GM23338 (cell line): ENCODE measurements at regions not wholly inside any gene's neighbourhood (a gene's known extent, or its start where the extent isn't known, plus 50 kb on each side); places are given as distances from the start of the nearest gene placed in this dataset.

ENCODE experiments used
- ATAC-seq: fragments of 200-7000 bp; cut with Tn5 transposase; 3 replicates; pipeline ENCODE4 v1.9.1; 2020
- DNase-seq: peaks from one replicate; pipeline ENCODE4 v3.0.0-alpha.2; 2015; ENCODE audit warnings: low spot score
- H2AFZ ChIP-seq: fragments of 200-600 bp; sonication (generic); 2 replicates; pipeline ENCODE4 v1.8.0; 2016; ENCODE audit warnings: antibody characterized with exemption, mild to moderate bottlenecking, moderate library complexity
- H3F3A ChIP-seq: fragments of 200-600 bp; sonication (generic); replicated peaks from 2 replicates; pipeline ENCODE4 v1.8.0; 2017; ENCODE audit warnings: antibody characterized with exemption, mixed run types, low read depth
- H3K27ac ChIP-seq: fragments of 200-600 bp; sonication (generic); 2 replicates; pipeline ENCODE4 v1.6.1; 2016; ENCODE audit warnings: low read depth
- H3K27me3 ChIP-seq: fragments of 200-600 bp; sonication (generic); 2 replicates; pipeline ENCODE4 v1.8.0; 2016; ENCODE audit warnings: mild to moderate bottlenecking, mixed run types, moderate library complexity; ENCODE audit not compliant: insufficient read depth
- H3K36me3 ChIP-seq: fragments of 200-600 bp; sonication (generic); 2 replicates; pipeline ENCODE4 v1.8.0; 2016; ENCODE audit warnings: mild to moderate bottlenecking; ENCODE audit not compliant: insufficient read depth
- H3K4me1 ChIP-seq: fragments of 200-600 bp; sonication (generic); 2 replicates; pipeline ENCODE4 v1.8.0; 2016; ENCODE audit warnings: mild to moderate bottlenecking, moderate library complexity; ENCODE audit not compliant: insufficient read depth
- H3K4me2 ChIP-seq: fragments of 200-600 bp; sonication (generic); 2 replicates; pipeline ENCODE4 v1.7.1; 2017; ENCODE audit warnings: mixed run types
- H3K4me3 ChIP-seq: fragments of 200-600 bp; sonication (generic); 2 replicates; pipeline ENCODE4 v1.6.1; 2016; ENCODE audit warnings: mixed run types
- H3K79me2 ChIP-seq: fragments of 200-600 bp; sonication (generic); replicated peaks from 2 replicates; pipeline ENCODE4 v1.8.0; 2017; ENCODE audit warnings: mild to moderate bottlenecking; ENCODE audit not compliant: insufficient read depth
- H3K9me2 ChIP-seq: fragments of 200-600 bp; sonication (generic); 2 replicates; pipeline ENCODE4 v1.8.0; 2017; ENCODE audit not compliant: insufficient read depth
- H4K20me1 ChIP-seq: fragments of 200-600 bp; sonication (generic); replicated peaks from 2 replicates; pipeline ENCODE4 v1.8.0; 2017; ENCODE audit warnings: mild to moderate bottlenecking; ENCODE audit not compliant: insufficient read depth
- H3K27ac Mint-ChIP-seq: 2 replicates; pipeline ENCODE4 v1.8.0; 2020; ENCODE audit warnings: inconsistent platforms, mild to moderate bottlenecking, moderate library complexity, mixed read lengths
- H3K27me3 Mint-ChIP-seq: 3 replicates; pipeline ENCODE4 v1.8.0; 2022; ENCODE audit warnings: low read depth, mild to moderate bottlenecking, moderate library complexity, mixed read lengths, inconsistent platforms; ENCODE audit not compliant: insufficient read depth, poor library complexity
- H3K36me3 Mint-ChIP-seq: 3 replicates; pipeline ENCODE4 v1.8.0; 2021; ENCODE audit warnings: low read depth, mild to moderate bottlenecking, inconsistent platforms, moderate library complexity, mixed read lengths
- H3K4me1 Mint-ChIP-seq: 3 replicates; pipeline ENCODE4 v1.8.0; 2020; ENCODE audit warnings: mild to moderate bottlenecking, inconsistent platforms, mixed read lengths
- H3K4me3 Mint-ChIP-seq: 3 replicates; pipeline ENCODE4 v1.8.0; 2021; ENCODE audit warnings: moderate library complexity, mild to moderate bottlenecking, inconsistent platforms, mixed read lengths
- H3K9me3 Mint-ChIP-seq: 3 replicates; pipeline ENCODE4 v1.8.0; 2020; ENCODE audit warnings: moderate library complexity, mild to moderate bottlenecking, inconsistent platforms, mixed read lengths
- CREB1 ChIP-seq: fragments of 250-450 bp; sonication (Bioruptor Pico); IDR thresholded peaks from 2 replicates; pipeline ENCODE4 v1.5.0; 2020; ENCODE audit warnings: low read depth, mild to moderate bottlenecking, moderate library complexity
- ETS1 ChIP-seq: IDR thresholded peaks from 2 replicates; pipeline ENCODE4 v1.6.1; 2016; ENCODE audit warnings: antibody characterized with exemption
- EZH2 ChIP-seq: fragments of 200-600 bp; sonication (generic); IDR thresholded peaks from one replicate; pipeline ENCODE4 v1.8.0; 2017; ENCODE audit warnings: antibody characterized with exemption, mild to moderate bottlenecking, low read depth; ENCODE audit not compliant: unreplicated experiment
- EZH2phosphoT487 ChIP-seq: fragments of 200-600 bp; sonication (generic); IDR thresholded peaks from one replicate; pipeline ENCODE4 v1.8.1; 2018; ENCODE audit warnings: antibody characterized with exemption; ENCODE audit not compliant: unreplicated experiment
- JUNB ChIP-seq: IDR thresholded peaks from one replicate; pipeline ENCODE4 v1.6.1; 2016; ENCODE audit warnings: antibody characterized with exemption; ENCODE audit not compliant: unreplicated experiment
- NANOG ChIP-seq: IDR thresholded peaks from 2 replicates; pipeline ENCODE4 v1.6.1; 2016; ENCODE audit warnings: antibody characterized with exemption, borderline replicate concordance
- POLR2AphosphoS5 ChIP-seq: IDR thresholded peaks from 2 replicates; pipeline ENCODE4 v1.6.1; 2016; ENCODE audit warnings: antibody characterized with exemption, low read depth
- STAT1 ChIP-seq: IDR thresholded peaks from one replicate; pipeline ENCODE4 v1.6.1; 2016; ENCODE audit warnings: antibody characterized with exemption; ENCODE audit not compliant: unreplicated experiment
- ZNF114 ChIP-seq: fragments of 250-450 bp; sonication (Bioruptor Pico); IDR thresholded peaks from 2 replicates; pipeline ENCODE4 v1.5.0; 2020; ENCODE audit warnings: mild to moderate bottlenecking, moderate library complexity
- ZNF331 ChIP-seq: fragments of 250-450 bp; sonication (Bioruptor Pico); IDR thresholded peaks from 2 replicates; pipeline ENCODE4 v1.5.0; 2020; ENCODE audit warnings: low read depth, mild to moderate bottlenecking, moderate library complexity
- TF ChIP-seq, protein P1 (sequence below), 2 experiments: fragments of 200-600 bp in 1 of 2; sonication (generic) in 1 of 2; conservative IDR thresholded peaks; 2 replicates each; pipeline versions ENCODE4 v1.5.1 to v1.6.1; 2016 to 2017; ENCODE audit warnings: antibody characterized with exemption in 2 of 2, low read depth in 2 of 2, mild to moderate bottlenecking in 2 of 2, moderate library complexity in 1 of 2
- TF ChIP-seq, protein P2 (sequence below): fragments of 250-450 bp; sonication (Bioruptor Pico); IDR thresholded peaks from 2 replicates; pipeline ENCODE4 v1.5.0; 2020; ENCODE audit warnings: mild to moderate bottlenecking, moderate library complexity

- H4K20me1 ChIP-seq = no peaks in the 10 kb centered on the region
- peaks cover 3% of the 10 kb centered on the region for H3K27me3 Mint-ChIP-seq
- no peaks in the 10 kb centered on the region for H3F3A ChIP-seq
- H3K9me2 ChIP-seq = no peaks in the 10 kb centered on the region
- no peaks in the 10 kb centered on the region for H3K36me3 Mint-ChIP-seq
- H3K9me3 Mint-ChIP-seq = peaks cover 4% of the 10 kb centered on the region
- TF ChIP-seq ZNF331 (CRISPR knock-in tag) (no peak), NANOG (no peak), ETS1 (no peak), POLR2AphosphoS5 (no peak), ZNF114 (CRISPR knock-in tag) (no peak)
- TF ChIP-seq, protein P1, sequence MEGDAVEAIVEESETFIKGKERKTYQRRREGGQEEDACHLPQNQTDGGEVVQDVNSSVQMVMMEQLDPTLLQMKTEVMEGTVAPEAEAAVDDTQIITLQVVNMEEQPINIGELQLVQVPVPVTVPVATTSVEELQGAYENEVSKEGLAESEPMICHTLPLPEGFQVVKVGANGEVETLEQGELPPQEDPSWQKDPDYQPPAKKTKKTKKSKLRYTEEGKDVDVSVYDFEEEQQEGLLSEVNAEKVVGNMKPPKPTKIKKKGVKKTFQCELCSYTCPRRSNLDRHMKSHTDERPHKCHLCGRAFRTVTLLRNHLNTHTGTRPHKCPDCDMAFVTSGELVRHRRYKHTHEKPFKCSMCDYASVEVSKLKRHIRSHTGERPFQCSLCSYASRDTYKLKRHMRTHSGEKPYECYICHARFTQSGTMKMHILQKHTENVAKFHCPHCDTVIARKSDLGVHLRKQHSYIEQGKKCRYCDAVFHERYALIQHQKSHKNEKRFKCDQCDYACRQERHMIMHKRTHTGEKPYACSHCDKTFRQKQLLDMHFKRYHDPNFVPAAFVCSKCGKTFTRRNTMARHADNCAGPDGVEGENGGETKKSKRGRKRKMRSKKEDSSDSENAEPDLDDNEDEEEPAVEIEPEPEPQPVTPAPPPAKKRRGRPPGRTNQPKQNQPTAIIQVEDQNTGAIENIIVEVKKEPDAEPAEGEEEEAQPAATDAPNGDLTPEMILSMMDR (conservative IDR thresholded peaks at IDR 0.05; ENCODE audit: low read depth in 2 of 2) = no peak
- no peak overlapping the region for H3K27ac ChIP-seq
- no peak overlapping the region for H3K4me2 ChIP-seq
- H3K4me3 Mint-ChIP-seq = no peak overlapping the region
- no peak overlapping the region for H3K4me3 ChIP-seq
- no peaks in the 10 kb centered on the region for H3K79me2 ChIP-seq
- no peaks in the 10 kb centered on the region for H3K36me3 ChIP-seq
- ATAC-seq = no peak
- H3K4me1 ChIP-seq = 0 out of 2 replicates have a peak, but pooled peaks cover 5% of the 10 kb centered on the region
- no peak overlapping the region for H2AFZ ChIP-seq
- H3K27me3 ChIP-seq = no peaks in the 10 kb centered on the region
- H3K4me1 Mint-ChIP-seq = peaks cover 7% of the 10 kb centered on the region
- no peak for DNase-seq
- no peak overlapping the region for H3K27ac Mint-ChIP-seq
Measured at GRCh38 chr19:28136796-28137195, 1076.2 kb downstream of the UQCRFS1 start.

DNA sequence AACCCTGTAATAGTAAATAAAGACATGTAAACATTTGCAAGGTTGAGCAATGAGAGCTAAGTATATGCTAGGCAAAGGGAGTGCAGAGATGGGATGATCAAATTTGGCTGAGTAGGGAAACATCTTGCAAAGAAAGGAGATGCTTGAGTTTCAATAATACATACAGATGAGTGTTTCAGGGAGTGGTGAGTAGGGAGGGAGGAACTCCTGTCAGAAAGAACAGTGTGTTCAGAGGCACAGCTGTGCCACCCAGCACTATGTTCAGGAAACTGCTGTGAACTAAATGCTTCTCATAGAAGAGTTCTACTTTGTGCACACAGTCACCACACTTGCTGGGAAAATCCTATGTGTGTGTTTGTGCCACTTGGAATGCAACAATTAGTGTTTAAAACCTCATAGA lies 1077.1 kb downstream of the UQCRFS1 start:
- no peak for ATAC-seq
- H3K9me3 Mint-ChIP-seq = peaks cover 2% of the 10 kb centered on the region
- no peaks in the 10 kb centered on the region for H3K4me1 ChIP-seq
- H3K27me3 ChIP-seq = no peaks in the 10 kb centered on the region
- no peaks in the 10 kb centered on the region for H3K9me2 ChIP-seq
- no peak overlapping the region for H3K4me3 ChIP-seq
- no peaks in the 10 kb centered on the region for H4K20me1 ChIP-seq
- no peak overlapping the region for H3K4me3 Mint-ChIP-seq
- no peak overlapping the region for H3K27ac Mint-ChIP-seq
- peak overlapping the region; percentile 38; the same call in 1 of the 2 replicates for H2AFZ ChIP-seq
- H3K4me1 Mint-ChIP-seq = peaks cover 12% of the 10 kb centered on the region
- no peak overlapping the region for H3K4me2 ChIP-seq
- DNase-seq = no peak
- H3K79me2 ChIP-seq = no peaks in the 10 kb centered on the region
- no peaks in the 10 kb centered on the region for H3K36me3 ChIP-seq
- no peak overlapping the region for H3K27ac ChIP-seq
- H3K27me3 Mint-ChIP-seq = peaks cover 3% of the 10 kb centered on the region
- H3F3A ChIP-seq = no peaks in the 10 kb centered on the region
- H3K36me3 Mint-ChIP-seq = no peaks in the 10 kb centered on the region
- no peak for TF ChIP-seq EZH2phosphoT487
- no peak for TF ChIP-seq CREB1 (CRISPR knock-in tag)
- TF ChIP-seq EZH2 = no peak
- no peak for TF ChIP-seq JUNB
- TF ChIP-seq, protein P2, sequence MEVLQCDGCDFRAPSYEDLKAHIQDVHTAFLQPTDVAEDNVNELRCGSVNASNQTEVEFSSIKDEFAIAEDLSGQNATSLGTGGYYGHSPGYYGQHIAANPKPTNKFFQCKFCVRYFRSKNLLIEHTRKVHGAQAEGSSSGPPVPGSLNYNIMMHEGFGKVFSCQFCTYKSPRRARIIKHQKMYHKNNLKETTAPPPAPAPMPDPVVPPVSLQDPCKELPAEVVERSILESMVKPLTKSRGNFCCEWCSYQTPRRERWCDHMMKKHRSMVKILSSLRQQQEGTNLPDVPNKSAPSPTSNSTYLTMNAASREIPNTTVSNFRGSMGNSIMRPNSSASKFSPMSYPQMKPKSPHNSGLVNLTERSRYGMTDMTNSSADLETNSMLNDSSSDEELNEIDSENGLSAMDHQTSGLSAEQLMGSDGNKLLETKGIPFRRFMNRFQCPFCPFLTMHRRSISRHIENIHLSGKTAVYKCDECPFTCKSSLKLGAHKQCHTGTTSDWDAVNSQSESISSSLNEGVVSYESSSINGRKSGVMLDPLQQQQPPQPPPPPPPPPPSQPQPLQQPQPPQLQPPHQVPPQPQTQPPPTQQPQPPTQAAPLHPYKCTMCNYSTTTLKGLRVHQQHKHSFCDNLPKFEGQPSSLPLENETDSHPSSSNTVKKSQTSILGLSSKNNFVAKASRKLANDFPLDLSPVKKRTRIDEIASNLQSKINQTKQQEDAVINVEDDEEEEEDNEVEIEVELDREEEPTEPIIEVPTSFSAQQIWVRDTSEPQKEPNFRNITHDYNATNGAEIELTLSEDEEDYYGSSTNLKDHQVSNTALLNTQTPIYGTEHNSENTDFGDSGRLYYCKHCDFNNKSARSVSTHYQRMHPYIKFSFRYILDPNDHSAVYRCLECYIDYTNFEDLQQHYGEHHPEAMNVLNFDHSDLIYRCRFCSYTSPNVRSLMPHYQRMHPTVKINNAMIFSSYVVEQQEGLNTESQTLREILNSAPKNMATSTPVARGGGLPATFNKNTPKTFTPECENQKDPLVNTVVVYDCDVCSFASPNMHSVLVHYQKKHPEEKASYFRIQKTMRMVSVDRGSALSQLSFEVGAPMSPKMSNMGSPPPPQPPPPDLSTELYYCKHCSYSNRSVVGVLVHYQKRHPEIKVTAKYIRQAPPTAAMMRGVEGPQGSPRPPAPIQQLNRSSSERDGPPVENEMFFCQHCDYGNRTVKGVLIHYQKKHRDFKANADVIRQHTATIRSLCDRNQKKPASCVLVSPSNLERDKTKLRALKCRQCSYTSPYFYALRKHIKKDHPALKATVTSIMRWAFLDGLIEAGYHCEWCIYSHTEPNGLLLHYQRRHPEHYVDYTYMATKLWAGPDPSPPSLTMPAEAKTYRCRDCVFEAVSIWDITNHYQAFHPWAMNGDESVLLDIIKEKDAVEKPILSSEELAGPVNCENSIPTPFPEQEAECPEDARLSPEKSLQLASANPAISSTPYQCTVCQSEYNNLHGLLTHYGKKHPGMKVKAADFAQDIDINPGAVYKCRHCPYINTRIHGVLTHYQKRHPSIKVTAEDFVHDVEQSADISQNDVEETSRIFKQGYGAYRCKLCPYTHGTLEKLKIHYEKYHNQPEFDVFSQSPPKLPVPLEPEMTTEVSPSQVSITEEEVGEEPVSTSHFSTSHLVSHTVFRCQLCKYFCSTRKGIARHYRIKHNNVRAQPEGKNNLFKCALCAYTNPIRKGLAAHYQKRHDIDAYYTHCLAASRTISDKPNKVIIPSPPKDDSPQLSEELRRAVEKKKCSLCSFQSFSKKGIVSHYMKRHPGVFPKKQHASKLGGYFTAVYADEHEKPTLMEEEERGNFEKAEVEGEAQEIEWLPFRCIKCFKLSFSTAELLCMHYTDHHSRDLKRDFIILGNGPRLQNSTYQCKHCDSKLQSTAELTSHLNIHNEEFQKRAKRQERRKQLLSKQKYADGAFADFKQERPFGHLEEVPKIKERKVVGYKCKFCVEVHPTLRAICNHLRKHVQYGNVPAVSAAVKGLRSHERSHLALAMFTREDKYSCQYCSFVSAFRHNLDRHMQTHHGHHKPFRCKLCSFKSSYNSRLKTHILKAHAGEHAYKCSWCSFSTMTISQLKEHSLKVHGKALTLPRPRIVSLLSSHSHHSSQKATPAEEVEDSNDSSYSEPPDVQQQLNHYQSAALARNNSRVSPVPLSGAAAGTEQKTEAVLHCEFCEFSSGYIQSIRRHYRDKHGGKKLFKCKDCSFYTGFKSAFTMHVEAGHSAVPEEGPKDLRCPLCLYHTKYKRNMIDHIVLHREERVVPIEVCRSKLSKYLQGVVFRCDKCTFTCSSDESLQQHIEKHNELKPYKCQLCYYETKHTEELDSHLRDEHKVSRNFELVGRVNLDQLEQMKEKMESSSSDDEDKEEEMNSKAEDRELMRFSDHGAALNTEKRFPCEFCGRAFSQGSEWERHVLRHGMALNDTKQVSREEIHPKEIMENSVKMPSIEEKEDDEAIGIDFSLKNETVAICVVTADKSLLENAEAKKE (CRISPR knock-in tag) = no peak
- no peak for TF ChIP-seq ZNF114 (CRISPR knock-in tag)
- no peak for TF ChIP-seq ZNF331 (CRISPR knock-in tag)
- no peak for TF ChIP-seq STAT1
- no peak for TF ChIP-seq ETS1
